OCI-LY1 (cell line): ENCODE measurements at regions not wholly inside any gene's neighbourhood (a gene's known extent, or its start where the extent isn't known, plus 50 kb on each side); places are given as distances from the start of the nearest gene placed in this dataset.
"Not testable (repeated sequence)": the region's sequence is repeated elsewhere in the genome, so short reads cannot be mapped to it uniquely, and the experiment has no call there.

Experiments
- H2AFZ ChIP-seq: fragments of 200-600 bp; sonication (generic), shearing (Covaris generic); 2 replicates; pipeline ENCODE4 v1.6.0; 2014; ENCODE audit warnings: antibody characterized with exemption, mild to moderate bottlenecking, low read length
- H3F3A ChIP-seq: fragments of 200-600 bp; sonication (generic), shearing (Covaris generic); 2 replicates; pipeline ENCODE4 v1.6.0; 2014; ENCODE audit warnings: mild to moderate bottlenecking, antibody characterized with exemption, low read length, moderate library complexity; ENCODE audit not compliant: insufficient read depth
- H3K27ac ChIP-seq: fragments of 200-600 bp; sonication (generic); 2 replicates; pipeline ENCODE4 v1.5.1; 2014; ENCODE audit warnings: low read length, mixed run types, mild to moderate bottlenecking, low read depth; ENCODE audit not compliant: poor library complexity, severe bottlenecking
- H3K27me3 ChIP-seq: fragments of 200-600 bp; sonication (generic); 2 replicates; pipeline ENCODE4 v1.6.0; 2014; ENCODE audit warnings: antibody characterized with exemption, mild to moderate bottlenecking, low read length, moderate library complexity; ENCODE audit not compliant: insufficient read depth
- H3K36me3 ChIP-seq: fragments of 200-600 bp; sonication (generic); 2 replicates; pipeline ENCODE4 v1.6.1; 2014; ENCODE audit warnings: mild to moderate bottlenecking, antibody characterized with exemption, low read length, moderate library complexity, mixed read lengths; ENCODE audit not compliant: insufficient read depth
- H3K4me1 ChIP-seq: fragments of 200-600 bp; sonication (generic); 2 replicates; pipeline ENCODE4 v1.5.1; 2014; ENCODE audit warnings: mild to moderate bottlenecking, low read length, moderate library complexity; ENCODE audit not compliant: insufficient read depth, severe bottlenecking
- H3K4me2 ChIP-seq: fragments of 200-600 bp; sonication (generic), shearing (Covaris generic); 2 replicates; pipeline ENCODE4 v1.6.1; 2014; ENCODE audit warnings: low read length
- H3K4me3 ChIP-seq: fragments of 200-600 bp; sonication (generic); 2 replicates; pipeline ENCODE4 v1.5.1; 2014; ENCODE audit warnings: low read length, low read depth, mild to moderate bottlenecking, mixed read lengths; ENCODE audit not compliant: poor library complexity, severe bottlenecking
- H3K79me2 ChIP-seq: fragments of 200-600 bp; shearing (Covaris generic); 2 replicates; pipeline ENCODE4 v1.6.1; 2016; ENCODE audit warnings: mixed run types, low read length, mixed read lengths; ENCODE audit not compliant: insufficient read depth
- H3K9ac ChIP-seq: fragments of 200-600 bp; sonication (generic), shearing (Covaris generic); 2 replicates; pipeline ENCODE4 v1.6.1; 2014; ENCODE audit warnings: mild to moderate bottlenecking, low read length, mixed read lengths
- H3K9me2 ChIP-seq: fragments of 200-600 bp; sonication (generic), shearing (Covaris generic); 2 replicates; pipeline ENCODE4 v1.6.1; 2014; ENCODE audit warnings: low read depth, mild to moderate bottlenecking, low read length, mixed read lengths
- H3K9me3 ChIP-seq: fragments of 200-600 bp; shearing (Covaris generic); 2 replicates; pipeline ENCODE4 v1.6.1; 2014; ENCODE audit warnings: low read length, mixed read lengths
- H4K20me1 ChIP-seq: fragments of 200-600 bp; sonication (generic), shearing (Covaris generic); 2 replicates; pipeline ENCODE4 v1.6.0; 2016; ENCODE audit warnings: mild to moderate bottlenecking, low read length; ENCODE audit not compliant: insufficient read depth
- EZH2 ChIP-seq: fragments of 200-600 bp; sonication (generic), shearing (Covaris generic); IDR thresholded peaks from 2 replicates; pipeline ENCODE4 v1.8.0; 2017; ENCODE audit warnings: borderline replicate concordance, mixed run types, mild to moderate bottlenecking, antibody characterized with exemption, low read length, moderate library complexity, mixed read lengths
- TF ChIP-seq, protein P1 (sequence below): fragments of 200-600 bp; sonication (generic), shearing (Covaris generic); IDR thresholded peaks from 2 replicates; pipeline ENCODE4 v1.5.1; 2017; ENCODE audit warnings: mild to moderate bottlenecking, antibody characterized with exemption, low read length, moderate library complexity, mixed read lengths

- Histone ChIP-seq H3K79me2 (no peaks in the 10 kb centered on the region), H3K36me3 (no peaks in the 10 kb centered on the region), H3F3A (no peaks in the 10 kb centered on the region), H3K4me3 (no peak overlapping the region), H3K4me1 (no peaks in the 10 kb centered on the region), H3K27me3 (no peaks in the 10 kb centered on the region), H3K9me2 (no peaks in the 10 kb centered on the region), H3K27ac (no peak overlapping the region), H3K9ac (no peak overlapping the region), H4K20me1 (no peaks in the 10 kb centered on the region), H3K9me3 (no peaks in the 10 kb centered on the region), H3K4me2 (no peak overlapping the region), H2AFZ (no peak overlapping the region)
- no peak for TF ChIP-seq EZH2
- TF ChIP-seq, protein P1, sequence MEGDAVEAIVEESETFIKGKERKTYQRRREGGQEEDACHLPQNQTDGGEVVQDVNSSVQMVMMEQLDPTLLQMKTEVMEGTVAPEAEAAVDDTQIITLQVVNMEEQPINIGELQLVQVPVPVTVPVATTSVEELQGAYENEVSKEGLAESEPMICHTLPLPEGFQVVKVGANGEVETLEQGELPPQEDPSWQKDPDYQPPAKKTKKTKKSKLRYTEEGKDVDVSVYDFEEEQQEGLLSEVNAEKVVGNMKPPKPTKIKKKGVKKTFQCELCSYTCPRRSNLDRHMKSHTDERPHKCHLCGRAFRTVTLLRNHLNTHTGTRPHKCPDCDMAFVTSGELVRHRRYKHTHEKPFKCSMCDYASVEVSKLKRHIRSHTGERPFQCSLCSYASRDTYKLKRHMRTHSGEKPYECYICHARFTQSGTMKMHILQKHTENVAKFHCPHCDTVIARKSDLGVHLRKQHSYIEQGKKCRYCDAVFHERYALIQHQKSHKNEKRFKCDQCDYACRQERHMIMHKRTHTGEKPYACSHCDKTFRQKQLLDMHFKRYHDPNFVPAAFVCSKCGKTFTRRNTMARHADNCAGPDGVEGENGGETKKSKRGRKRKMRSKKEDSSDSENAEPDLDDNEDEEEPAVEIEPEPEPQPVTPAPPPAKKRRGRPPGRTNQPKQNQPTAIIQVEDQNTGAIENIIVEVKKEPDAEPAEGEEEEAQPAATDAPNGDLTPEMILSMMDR = no peak
These were observed 57.2 kb downstream of the BMP15 start for GRCh38 chrX:50967736-50968135.

DNA sequence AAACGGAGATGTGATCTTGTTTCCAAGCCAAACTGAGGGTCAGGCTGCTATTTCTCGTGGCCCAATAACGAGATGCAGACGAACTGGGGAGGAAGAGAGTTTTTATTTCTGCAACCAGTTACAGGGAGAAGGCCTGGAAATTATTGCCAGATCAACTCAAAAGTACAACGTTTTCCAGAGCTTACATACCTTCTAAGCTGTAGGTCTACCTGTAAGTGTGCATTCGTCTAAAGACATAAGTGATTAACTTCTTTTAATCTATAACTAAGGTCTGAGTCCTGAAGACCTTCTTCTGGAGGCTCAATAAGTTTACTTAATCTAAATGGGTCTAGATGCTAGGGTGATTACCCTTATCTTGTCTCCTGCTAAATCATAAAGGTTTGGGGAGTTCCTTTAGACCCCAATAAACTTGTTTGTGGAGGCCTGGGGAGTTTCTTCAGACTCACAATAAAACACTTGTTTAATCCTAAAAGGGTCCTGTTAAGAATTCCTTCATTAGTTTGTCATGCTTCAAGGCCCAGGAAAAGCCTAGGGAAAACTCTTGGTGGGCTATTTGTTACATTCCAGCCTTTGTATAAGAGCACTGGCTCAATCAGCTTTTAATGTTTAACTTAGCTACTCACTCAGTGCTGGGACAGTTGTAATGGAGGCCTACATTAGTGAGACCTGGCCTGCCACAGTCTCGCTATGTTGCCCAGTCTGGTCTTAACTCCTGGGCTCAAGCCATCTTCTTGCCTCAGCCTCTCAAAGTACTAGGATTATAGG is 58.5 kb downstream of the BMP15 start:
- not testable (repeated sequence) for H3K36me3 ChIP-seq, H3K9me3 ChIP-seq, H3K9ac ChIP-seq, H3K79me2 ChIP-seq, H3K4me1 ChIP-seq, H2AFZ ChIP-seq, H3K4me3 ChIP-seq, H3K9me2 ChIP-seq, H3F3A ChIP-seq, H4K20me1 ChIP-seq, H3K4me2 ChIP-seq, H3K27me3 ChIP-seq, H3K27ac ChIP-seq

DNA sequence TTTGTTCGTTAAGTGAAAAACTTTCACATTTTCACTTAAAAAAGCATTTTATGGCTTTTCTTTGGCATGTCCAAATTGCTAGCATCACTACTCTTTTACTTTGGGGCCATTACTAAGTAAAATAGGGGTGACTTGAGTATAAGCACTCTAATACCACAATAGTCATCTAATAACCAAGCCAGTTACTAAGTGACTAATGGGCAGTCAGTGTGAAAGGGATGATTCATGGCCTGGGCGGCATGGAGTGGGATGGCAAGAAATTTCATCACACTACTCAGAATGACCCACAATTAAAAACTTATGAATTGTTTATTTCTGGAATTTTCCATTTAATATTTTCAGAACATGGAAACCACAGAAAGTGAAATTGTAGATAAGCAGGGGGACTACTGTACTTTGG is 60.9 kb downstream of the BMP15 start:
- no peaks in the 10 kb centered on the region for H3K9me2 ChIP-seq
- H3K4me1 ChIP-seq = no peaks in the 10 kb centered on the region
- no peaks in the 10 kb centered on the region for H3K36me3 ChIP-seq
- H3K27ac ChIP-seq = no peak overlapping the region
- TF ChIP-seq EZH2 = no peak
- TF ChIP-seq, protein P1 = no peak
- H3K4me2 ChIP-seq = no peak overlapping the region
- H3K9me3 ChIP-seq = no peaks in the 10 kb centered on the region
- no peak overlapping the region for H3K9ac ChIP-seq
- H3F3A ChIP-seq = no peaks in the 10 kb centered on the region
- no peak overlapping the region for H3K4me3 ChIP-seq
- H2AFZ ChIP-seq = no peak overlapping the region
- H4K20me1 ChIP-seq = no peaks in the 10 kb centered on the region
- no peaks in the 10 kb centered on the region for H3K79me2 ChIP-seq
- no peaks in the 10 kb centered on the region for H3K27me3 ChIP-seq

DNA sequence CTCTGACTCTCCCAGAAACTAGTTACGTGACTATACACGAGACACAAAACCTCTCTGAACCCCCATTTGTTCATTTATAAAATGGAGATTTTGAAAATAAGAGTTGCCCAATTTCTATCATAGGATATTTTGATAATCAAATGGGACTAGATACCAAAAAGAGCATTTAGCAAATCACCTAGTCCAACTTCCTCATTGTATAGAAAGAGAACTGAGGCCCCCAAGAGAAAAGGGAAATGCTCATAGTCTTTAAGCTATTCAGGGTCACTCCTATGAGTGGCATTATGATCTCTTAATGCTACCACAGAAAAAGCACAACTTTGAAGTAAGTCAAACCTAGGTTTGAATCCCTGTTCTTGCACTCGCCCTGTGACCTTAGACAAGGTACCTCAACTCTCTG is 62.7 kb downstream of the BMP15 start:
- Histone ChIP-seq H3K27me3 (no peaks in the 10 kb centered on the region), H3K27ac (no peak overlapping the region), H2AFZ (no peak overlapping the region), H3K9ac (no peak overlapping the region), H3K9me3 (no peaks in the 10 kb centered on the region), H3F3A (no peaks in the 10 kb centered on the region), H3K79me2 (no peaks in the 10 kb centered on the region), H3K4me1 (no peaks in the 10 kb centered on the region), H3K4me3 (no peak overlapping the region), H4K20me1 (no peaks in the 10 kb centered on the region), H3K36me3 (no peaks in the 10 kb centered on the region), H3K4me2 (no peak overlapping the region), H3K9me2 (no peaks in the 10 kb centered on the region)
- no peak for TF ChIP-seq EZH2
- TF ChIP-seq, protein P1 = no peak
